WTC11 (cell line): ENCODE measurements at regions not wholly inside any gene's neighbourhood (a gene's known extent, or its start where the extent isn't known, plus 50 kb on each side); places are given as distances from the start of the nearest gene placed in this dataset.

ENCODE experiments used
- CREM ChIP-seq: sonication (generic); formaldehyde crosslinking; IDR thresholded peaks from 2 replicates; pipeline ENCODE4 v1.8.1; 2022; ENCODE audit warnings: mild to moderate bottlenecking, missing genetic modification reagents, moderate library complexity
- E2F5 ChIP-seq: sonication (generic); formaldehyde crosslinking; IDR thresholded peaks from 2 replicates; pipeline ENCODE4 v1.8.1; 2022; ENCODE audit warnings: mild to moderate bottlenecking, moderate library complexity, missing genetic modification reagents
- JUN ChIP-seq: sonication (generic); formaldehyde crosslinking; IDR thresholded peaks from 2 replicates; pipeline ENCODE4 v1.8.0; 2023; ENCODE audit warnings: mild to moderate bottlenecking, missing genetic modification reagents
- NFYB ChIP-seq: sonication (generic); formaldehyde crosslinking; conservative IDR thresholded peaks from 2 replicates; pipeline ENCODE4 v1.8.0; 2022; ENCODE audit warnings: low read depth, missing genetic modification reagents
- OVOL2 ChIP-seq: fragments of 250-450 bp; sonication (Bioruptor Pico); IDR thresholded peaks from 2 replicates; pipeline ENCODE4 v1.9.0; 2021; ENCODE audit warnings: mild to moderate bottlenecking, borderline replicate concordance
- TCF7 ChIP-seq: sonication (generic); formaldehyde crosslinking; IDR thresholded peaks from 2 replicates; pipeline ENCODE4 v1.8.0; 2022; ENCODE audit warnings: mild to moderate bottlenecking, low read depth, missing genetic modification reagents, moderate library complexity
- TF ChIP-seq, protein P1 (sequence below): sonication (generic); formaldehyde crosslinking; IDR thresholded peaks from 2 replicates; pipeline ENCODE4 v1.8.0; 2022; ENCODE audit warnings: mild to moderate bottlenecking, missing genetic modification reagents
- TF ChIP-seq, protein P2 (sequence below): fragments of 200-600 bp; IDR thresholded peaks from 2 replicates; pipeline ENCODE4 v1.8.0; 2022; ENCODE audit warnings: antibody characterized with exemption

DNA sequence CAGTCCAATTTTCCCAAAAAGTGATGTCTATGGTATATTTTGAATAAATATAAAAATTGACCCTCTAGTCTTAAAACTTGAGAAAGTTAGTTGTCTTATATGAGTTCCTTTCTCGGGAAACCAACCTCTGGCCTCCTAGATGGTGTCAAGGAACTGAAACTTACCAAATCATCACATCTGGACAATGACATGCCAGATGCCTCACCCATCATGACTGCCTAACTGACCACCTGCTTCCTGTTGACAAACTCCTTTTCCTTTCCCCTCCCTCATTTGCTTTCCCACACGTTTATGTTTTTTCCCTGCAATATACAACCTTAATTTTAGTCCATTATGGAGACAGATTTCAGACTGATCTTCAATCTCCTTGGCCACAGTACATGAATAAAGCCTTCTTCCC lies 731.0 kb downstream of the EPHA7 start:
- TF ChIP-seq, protein P1, sequence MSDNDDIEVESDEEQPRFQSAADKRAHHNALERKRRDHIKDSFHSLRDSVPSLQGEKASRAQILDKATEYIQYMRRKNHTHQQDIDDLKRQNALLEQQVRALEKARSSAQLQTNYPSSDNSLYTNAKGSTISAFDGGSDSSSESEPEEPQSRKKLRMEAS (CRISPR knock-in tag): no peak
- TF ChIP-seq, protein P2, sequence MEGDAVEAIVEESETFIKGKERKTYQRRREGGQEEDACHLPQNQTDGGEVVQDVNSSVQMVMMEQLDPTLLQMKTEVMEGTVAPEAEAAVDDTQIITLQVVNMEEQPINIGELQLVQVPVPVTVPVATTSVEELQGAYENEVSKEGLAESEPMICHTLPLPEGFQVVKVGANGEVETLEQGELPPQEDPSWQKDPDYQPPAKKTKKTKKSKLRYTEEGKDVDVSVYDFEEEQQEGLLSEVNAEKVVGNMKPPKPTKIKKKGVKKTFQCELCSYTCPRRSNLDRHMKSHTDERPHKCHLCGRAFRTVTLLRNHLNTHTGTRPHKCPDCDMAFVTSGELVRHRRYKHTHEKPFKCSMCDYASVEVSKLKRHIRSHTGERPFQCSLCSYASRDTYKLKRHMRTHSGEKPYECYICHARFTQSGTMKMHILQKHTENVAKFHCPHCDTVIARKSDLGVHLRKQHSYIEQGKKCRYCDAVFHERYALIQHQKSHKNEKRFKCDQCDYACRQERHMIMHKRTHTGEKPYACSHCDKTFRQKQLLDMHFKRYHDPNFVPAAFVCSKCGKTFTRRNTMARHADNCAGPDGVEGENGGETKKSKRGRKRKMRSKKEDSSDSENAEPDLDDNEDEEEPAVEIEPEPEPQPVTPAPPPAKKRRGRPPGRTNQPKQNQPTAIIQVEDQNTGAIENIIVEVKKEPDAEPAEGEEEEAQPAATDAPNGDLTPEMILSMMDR: no peak
- TF ChIP-seq JUN (CRISPR knock-in tag): no peak
- no peak for TF ChIP-seq OVOL2 (CRISPR knock-in tag)
- TF ChIP-seq NFYB (CRISPR knock-in tag): no peak
- TF ChIP-seq TCF7 (CRISPR knock-in tag): no peak
- TF ChIP-seq E2F5 (CRISPR knock-in tag): no peak
- TF ChIP-seq CREM (CRISPR knock-in tag): no peak
